HEK293 (cell line): ENCODE measurements at regions not wholly inside any gene's neighbourhood (a gene's known extent, or its start where the extent isn't known, plus 50 kb on each side); places are given as distances from the start of the nearest gene placed in this dataset.

ENCODE experiments used
- CTCF ChIA-PET: fragments of 350-600 bp; formaldehyde crosslinking; extraction: SDS; loops from one replicate; lab custom pipeline; 2021; ENCODE audit warnings: antibody characterized with exemption; lab: Yijun Ruan, JAX
- POLR2A ChIA-PET: fragments of 300-600 bp; formaldehyde crosslinking; extraction: SDS; loops from one replicate; lab custom pipeline; 2020; ENCODE audit warnings: antibody characterized with exemption, inconsistent platforms; lab: Yijun Ruan, JAX
- H3K27ac ChIP-seq: fragments of 200-500 bp; sonication (Bioruptor generic); 2 replicates; pipeline ENCODE4 v1.5.1; 2014; ENCODE audit warnings: low read depth, low read length, control low read depth, inconsistent platforms; ENCODE audit errors: extremely low read depth
- H3K36me3 ChIP-seq, 2 experiments: fragments of 200-500 bp in 1 of 2; sonication (Bioruptor generic) in 1 of 2; 1 replicate in 1 of 2; 2 replicates in 1 of 2; pipeline ENCODE4 v1.5.1; 2014 to 2017; ENCODE audit warnings: inconsistent platforms in 2 of 2, low read length in 2 of 2; ENCODE audit not compliant: control insufficient read depth in 2 of 2, insufficient read depth in 1 of 2
- H3K4me1 ChIP-seq: fragments of 200-500 bp; sonication (Bioruptor generic); 2 replicates; pipeline ENCODE4 v1.5.1; 2014; ENCODE audit warnings: mild to moderate bottlenecking, low read length, inconsistent platforms; ENCODE audit not compliant: control insufficient read depth, insufficient read depth
- H3K4me3 ChIP-seq: 2 replicates; pipeline ENCODE4 v1.5.1; 2011; ENCODE audit warnings: low read depth, mild to moderate bottlenecking, control low read depth, low read length, moderate library complexity
- H3K9me3 ChIP-seq: fragments of 200-500 bp; sonication (Bioruptor generic); 2 replicates; pipeline ENCODE4 v1.5.1; 2014; ENCODE audit warnings: low read depth, low read length, inconsistent platforms; ENCODE audit not compliant: control insufficient read depth, insufficient read depth
- MEIS1 ChIP-seq: sonication (generic); formaldehyde crosslinking; IDR thresholded peaks from 2 replicates; pipeline ENCODE4 v1.8.1; 2022; ENCODE audit warnings: missing genetic modification reagents, mild to moderate bottlenecking, borderline replicate concordance
- ZFP37 ChIP-seq: fragments of 450-650 bp; formaldehyde crosslinking; IDR thresholded peaks from 2 replicates; pipeline ENCODE4 v1.5.1; 2016; ENCODE audit warnings: missing biosample characterization, missing genetic modification characterization
- ZNF146 ChIP-seq: fragments of 450-650 bp; formaldehyde crosslinking; IDR thresholded peaks from 2 replicates; pipeline ENCODE4 v1.5.1; 2016; ENCODE audit warnings: missing biosample characterization, missing genetic modification characterization
- ZNF169 ChIP-seq: fragments of 450-650 bp; formaldehyde crosslinking; IDR thresholded peaks from 2 replicates; pipeline ENCODE4 v1.5.1; 2016; ENCODE audit warnings: missing biosample characterization, missing genetic modification characterization
- ZNF292 ChIP-seq: fragments of 450-650 bp; formaldehyde crosslinking; IDR thresholded peaks from 2 replicates; pipeline ENCODE4 v1.5.1; 2016; ENCODE audit warnings: low read depth, missing biosample characterization, missing genetic modification characterization, borderline replicate concordance
- ZNF311 ChIP-seq: fragments of 450-650 bp; formaldehyde crosslinking; IDR thresholded peaks from 2 replicates; pipeline ENCODE4 v1.5.1; 2017; ENCODE audit warnings: missing biosample characterization, missing genetic modification characterization, borderline replicate concordance
- ZNF596 ChIP-seq: fragments of 450-650 bp; IDR thresholded peaks from 2 replicates; pipeline ENCODE4 v1.5.0; 2018; ENCODE audit warnings: missing biosample characterization, mild to moderate bottlenecking, missing genetic modification characterization, moderate library complexity
- ZNF600 ChIP-seq: fragments of 450-650 bp; formaldehyde crosslinking; IDR thresholded peaks from 2 replicates; pipeline ENCODE4 v1.5.1; 2016; ENCODE audit warnings: missing biosample characterization, missing genetic modification characterization
- TF ChIP-seq, protein P1 (sequence below): IDR thresholded peaks from 2 replicates; pipeline ENCODE4 v1.6.1; 2011; ENCODE audit warnings: mild to moderate bottlenecking, low read depth, low read length, borderline replicate concordance
- TF ChIP-seq, protein P2 (sequence below): fragments of 450-650 bp; formaldehyde crosslinking; IDR thresholded peaks from 2 replicates; pipeline ENCODE4 v1.5.1; 2016; ENCODE audit warnings: missing biosample characterization, missing genetic modification characterization
- TF ChIP-seq, protein P3 (sequence below): fragments of 450-650 bp; formaldehyde crosslinking; optimal IDR thresholded peaks from 2 replicates; pipeline ENCODE3; 2016; ENCODE audit warnings: missing biosample characterization, mild to moderate bottlenecking, missing genetic modification characterization
- TF ChIP-seq, protein P4 (sequence below): fragments of 450-650 bp; formaldehyde crosslinking; conservative IDR thresholded peaks from 2 replicates; pipeline ENCODE4 v1.5.1; 2016; ENCODE audit warnings: low read depth, missing biosample characterization, missing genetic modification characterization
- TF ChIP-seq, protein P5 (sequence below): fragments of 450-650 bp; formaldehyde crosslinking; IDR thresholded peaks from 2 replicates; pipeline ENCODE4 v1.5.1; 2016; ENCODE audit warnings: missing biosample characterization, missing genetic modification characterization

DNA sequence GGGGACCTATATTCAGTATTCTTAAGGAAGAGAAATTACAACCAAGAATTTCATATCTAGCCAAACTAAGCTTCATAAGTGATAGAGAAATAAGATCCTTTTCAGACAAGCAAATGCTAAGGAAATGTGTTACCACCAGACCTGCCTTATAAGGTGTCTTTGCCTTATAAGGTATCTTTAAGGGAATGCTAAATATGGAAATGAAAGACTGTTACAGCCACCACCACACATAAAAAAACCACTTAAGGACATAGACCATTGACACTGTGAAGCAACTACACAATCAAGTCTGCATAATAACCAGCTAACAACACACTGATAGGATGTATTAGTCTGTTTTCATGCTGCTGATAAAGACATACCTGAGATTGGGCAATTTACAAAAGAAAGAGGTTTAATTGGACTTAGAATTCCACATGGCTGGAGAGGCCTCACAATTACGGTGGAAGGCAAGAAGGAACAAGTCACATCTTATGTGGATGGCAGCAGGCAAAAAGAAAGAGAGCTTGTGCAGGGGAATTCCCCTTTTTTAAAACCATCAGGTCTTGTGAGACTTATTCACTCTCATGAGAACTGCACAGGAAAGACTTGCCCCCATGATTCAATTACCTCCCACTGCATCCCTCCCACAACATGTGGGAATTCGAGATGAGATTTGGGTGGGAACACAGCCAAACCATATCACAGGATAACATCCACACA is 119.2 kb upstream of the LAMA2 start:
- CTCF ChIA-PET: interaction anchor here (0.7 kb wide), 1 partner anchor 43 kb away, joined by 3 read pairs; no protein-coding TSS in a partner anchor
- Histone ChIP-seq H3K27ac (no peak overlapping the region), H3K9me3 (no peaks in the 10 kb centered on the region), H3K4me1 (no peaks in the 10 kb centered on the region), H3K4me3 (no peak overlapping the region), H3K36me3 (no peaks in the 10 kb centered on the region)
- TF ChIP-seq, protein P1, sequence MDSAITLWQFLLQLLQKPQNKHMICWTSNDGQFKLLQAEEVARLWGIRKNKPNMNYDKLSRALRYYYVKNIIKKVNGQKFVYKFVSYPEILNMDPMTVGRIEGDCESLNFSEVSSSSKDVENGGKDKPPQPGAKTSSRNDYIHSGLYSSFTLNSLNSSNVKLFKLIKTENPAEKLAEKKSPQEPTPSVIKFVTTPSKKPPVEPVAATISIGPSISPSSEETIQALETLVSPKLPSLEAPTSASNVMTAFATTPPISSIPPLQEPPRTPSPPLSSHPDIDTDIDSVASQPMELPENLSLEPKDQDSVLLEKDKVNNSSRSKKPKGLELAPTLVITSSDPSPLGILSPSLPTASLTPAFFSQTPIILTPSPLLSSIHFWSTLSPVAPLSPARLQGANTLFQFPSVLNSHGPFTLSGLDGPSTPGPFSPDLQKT: no peak
- no peak for TF ChIP-seq ZNF292 (tag by site-specific recombination)
- TF ChIP-seq, protein P2, sequence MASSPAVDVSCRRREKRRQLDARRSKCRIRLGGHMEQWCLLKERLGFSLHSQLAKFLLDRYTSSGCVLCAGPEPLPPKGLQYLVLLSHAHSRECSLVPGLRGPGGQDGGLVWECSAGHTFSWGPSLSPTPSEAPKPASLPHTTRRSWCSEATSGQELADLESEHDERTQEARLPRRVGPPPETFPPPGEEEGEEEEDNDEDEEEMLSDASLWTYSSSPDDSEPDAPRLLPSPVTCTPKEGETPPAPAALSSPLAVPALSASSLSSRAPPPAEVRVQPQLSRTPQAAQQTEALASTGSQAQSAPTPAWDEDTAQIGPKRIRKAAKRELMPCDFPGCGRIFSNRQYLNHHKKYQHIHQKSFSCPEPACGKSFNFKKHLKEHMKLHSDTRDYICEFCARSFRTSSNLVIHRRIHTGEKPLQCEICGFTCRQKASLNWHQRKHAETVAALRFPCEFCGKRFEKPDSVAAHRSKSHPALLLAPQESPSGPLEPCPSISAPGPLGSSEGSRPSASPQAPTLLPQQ (tag by site-specific recombination): no peak
- TF ChIP-seq ZNF596 (tag by site-specific recombination): no peak
- TF ChIP-seq, protein P3, sequence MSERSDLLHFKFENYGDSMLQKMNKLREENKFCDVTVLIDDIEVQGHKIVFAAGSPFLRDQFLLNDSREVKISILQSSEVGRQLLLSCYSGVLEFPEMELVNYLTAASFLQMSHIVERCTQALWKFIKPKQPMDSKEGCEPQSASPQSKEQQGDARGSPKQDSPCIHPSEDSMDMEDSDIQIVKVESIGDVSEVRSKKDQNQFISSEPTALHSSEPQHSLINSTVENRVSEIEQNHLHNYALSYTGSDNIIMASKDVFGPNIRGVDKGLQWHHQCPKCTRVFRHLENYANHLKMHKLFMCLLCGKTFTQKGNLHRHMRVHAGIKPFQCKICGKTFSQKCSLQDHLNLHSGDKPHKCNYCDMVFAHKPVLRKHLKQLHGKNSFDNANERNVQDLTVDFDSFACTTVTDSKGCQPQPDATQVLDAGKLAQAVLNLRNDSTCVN (tag by site-specific recombination): no peak
- TF ChIP-seq ZNF311 (tag by site-specific recombination): no peak
- POLR2A ChIA-PET: no interaction called here

DNA sequence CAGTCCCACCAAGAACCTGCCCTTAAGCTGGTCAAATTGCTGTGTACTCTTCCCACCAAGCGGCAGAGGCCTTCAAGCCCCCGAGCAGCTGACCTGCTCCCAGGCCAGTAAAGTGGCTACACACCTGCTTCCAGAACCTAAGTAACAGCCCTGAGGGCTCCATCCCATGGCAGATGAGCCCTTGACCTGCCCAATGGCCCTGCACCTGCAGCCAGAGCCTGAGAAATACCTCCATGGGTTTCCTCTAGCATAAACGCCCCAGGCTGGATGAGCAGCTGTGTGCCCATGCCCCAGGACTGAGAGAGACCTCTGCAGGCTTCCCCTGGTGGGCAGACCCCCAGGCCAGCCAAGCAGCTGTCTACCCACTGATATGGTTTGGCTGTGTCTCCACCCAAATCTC is 123.0 kb upstream of the LAMA2 start:
- Histone ChIP-seq H3K27ac (no peak overlapping the region), H3K36me3 (no peaks in the 10 kb centered on the region), H3K4me3 (no peak overlapping the region), H3K9me3 (no peaks in the 10 kb centered on the region), H3K4me1 (no peaks in the 10 kb centered on the region)
- no peak for TF ChIP-seq ZNF169
- TF ChIP-seq, protein P4, sequence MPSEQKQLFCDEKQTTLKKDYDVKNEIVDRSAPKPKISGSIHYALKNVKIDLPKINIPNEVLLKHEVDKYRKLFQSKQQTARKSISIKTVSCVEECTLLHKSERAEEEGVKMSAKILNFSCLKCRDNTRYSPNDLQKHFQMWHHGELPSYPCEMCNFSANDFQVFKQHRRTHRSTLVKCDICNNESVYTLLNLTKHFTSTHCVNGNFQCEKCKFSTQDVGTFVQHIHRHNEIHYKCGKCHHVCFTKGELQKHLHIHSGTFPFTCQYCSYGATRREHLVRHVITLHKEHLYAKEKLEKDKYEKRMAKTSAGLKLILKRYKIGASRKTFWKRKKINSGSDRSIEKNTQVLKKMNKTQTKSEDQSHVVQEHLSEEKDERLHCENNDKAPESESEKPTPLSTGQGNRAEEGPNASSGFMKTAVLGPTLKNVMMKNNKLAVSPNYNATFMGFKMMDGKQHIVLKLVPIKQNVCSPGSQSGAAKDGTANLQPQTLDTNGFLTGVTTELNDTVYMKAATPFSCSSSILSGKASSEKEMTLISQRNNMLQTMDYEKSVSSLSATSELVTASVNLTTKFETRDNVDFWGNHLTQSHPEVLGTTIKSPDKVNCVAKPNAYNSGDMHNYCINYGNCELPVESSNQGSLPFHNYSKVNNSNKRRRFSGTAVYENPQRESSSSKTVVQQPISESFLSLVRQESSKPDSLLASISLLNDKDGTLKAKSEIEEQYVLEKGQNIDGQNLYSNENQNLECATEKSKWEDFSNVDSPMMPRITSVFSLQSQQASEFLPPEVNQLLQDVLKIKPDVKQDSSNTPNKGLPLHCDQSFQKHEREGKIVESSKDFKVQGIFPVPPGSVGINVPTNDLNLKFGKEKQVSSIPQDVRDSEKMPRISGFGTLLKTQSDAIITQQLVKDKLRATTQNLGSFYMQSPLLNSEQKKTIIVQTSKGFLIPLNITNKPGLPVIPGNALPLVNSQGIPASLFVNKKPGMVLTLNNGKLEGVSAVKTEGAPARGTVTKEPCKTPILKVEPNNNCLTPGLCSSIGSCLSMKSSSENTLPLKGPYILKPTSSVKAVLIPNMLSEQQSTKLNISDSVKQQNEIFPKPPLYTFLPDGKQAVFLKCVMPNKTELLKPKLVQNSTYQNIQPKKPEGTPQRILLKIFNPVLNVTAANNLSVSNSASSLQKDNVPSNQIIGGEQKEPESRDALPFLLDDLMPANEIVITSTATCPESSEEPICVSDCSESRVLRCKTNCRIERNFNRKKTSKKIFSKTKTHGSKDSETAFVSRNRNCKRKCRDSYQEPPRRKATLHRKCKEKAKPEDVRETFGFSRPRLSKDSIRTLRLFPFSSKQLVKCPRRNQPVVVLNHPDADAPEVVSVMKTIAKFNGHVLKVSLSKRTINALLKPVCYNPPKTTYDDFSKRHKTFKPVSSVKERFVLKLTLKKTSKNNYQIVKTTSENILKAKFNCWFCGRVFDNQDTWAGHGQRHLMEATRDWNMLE (tag by site-specific recombination): no peak
- TF ChIP-seq ZFP37 (tag by site-specific recombination): no peak
- TF ChIP-seq, protein P2 (tag by site-specific recombination): no peak
- TF ChIP-seq, protein P5, sequence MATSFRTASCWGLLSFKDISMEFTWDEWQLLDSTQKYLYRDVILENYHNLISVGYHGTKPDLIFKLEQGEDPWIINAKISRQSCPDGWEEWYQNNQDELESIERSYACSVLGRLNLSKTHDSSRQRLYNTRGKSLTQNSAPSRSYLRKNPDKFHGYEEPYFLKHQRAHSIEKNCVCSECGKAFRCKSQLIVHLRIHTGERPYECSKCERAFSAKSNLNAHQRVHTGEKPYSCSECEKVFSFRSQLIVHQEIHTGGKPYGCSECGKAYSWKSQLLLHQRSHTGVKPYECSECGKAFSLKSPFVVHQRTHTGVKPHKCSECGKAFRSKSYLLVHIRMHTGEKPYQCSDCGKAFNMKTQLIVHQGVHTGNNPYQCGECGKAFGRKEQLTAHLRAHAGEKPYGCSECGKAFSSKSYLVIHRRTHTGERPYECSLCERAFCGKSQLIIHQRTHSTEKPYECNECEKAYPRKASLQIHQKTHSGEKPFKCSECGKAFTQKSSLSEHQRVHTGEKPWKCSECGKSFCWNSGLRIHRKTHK (tag by site-specific recombination): no peak
- no peak for TF ChIP-seq ZNF146 (tag by site-specific recombination)
- no peak for TF ChIP-seq ZNF600
- no peak for TF ChIP-seq MEIS1 (CRISPR knock-in tag)
- ChIA-PET CTCF (no interaction called here), POLR2A (no interaction called here)
